Keratinocyte (primary cell): ENCODE measurements at regions not wholly inside any gene's neighbourhood (a gene's known extent, or its start where the extent isn't known, plus 50 kb on each side); places are given as distances from the start of the nearest gene placed in this dataset.

Experiments used
- DNase-seq: peaks from one replicate; pipeline ENCODE4 v3.0.0-alpha.2; 2011; ENCODE audit warnings: low read depth, missing footprints, low spot score
- FAIRE-seq: peaks from 2 replicates; lab custom pipeline; 2011; peaks lifted over from hg19 to GRCh38; lab: Jason Lieb, UNC
- H2AFZ ChIP-seq: 2 replicates; pipeline ENCODE4 v1.6.0; 2012; ENCODE audit warnings: low read length, control low read depth, inconsistent platforms; ENCODE audit not compliant: control insufficient read depth
- H3K27ac ChIP-seq: 2 replicates; pipeline ENCODE4 v1.5.1; 2011; ENCODE audit warnings: low read length; ENCODE audit not compliant: control insufficient read depth, insufficient read depth
- H3K27me3 ChIP-seq: 3 replicates; pipeline ENCODE4 v1.6.0; 2011; ENCODE audit warnings: low read length; ENCODE audit not compliant: control insufficient read depth, insufficient read depth; ENCODE audit errors: extremely low read depth
- H3K36me3 ChIP-seq, 2 experiments: 2 replicates in 1 of 2; 3 replicates in 1 of 2; pipeline ENCODE4 v1.5.1; 2011; ENCODE audit warnings: low read length in 2 of 2, mild to moderate bottlenecking in 1 of 2; ENCODE audit not compliant: control insufficient read depth in 2 of 2, insufficient read depth in 2 of 2; ENCODE audit errors: extremely low read depth in 1 of 2
- H3K4me1 ChIP-seq: 3 replicates; pipeline ENCODE4 v1.5.1; 2011; ENCODE audit warnings: low read length; ENCODE audit not compliant: control insufficient read depth, insufficient read depth; ENCODE audit errors: extremely low read depth
- H3K4me2 ChIP-seq: 3 replicates; pipeline ENCODE4 v1.6.0; 2011; ENCODE audit warnings: low read depth, low read length; ENCODE audit not compliant: control insufficient read depth, insufficient read depth; ENCODE audit errors: extremely low read depth
- H3K4me3 ChIP-seq, 3 experiments: fragments of 200-600 bp in 1 of 3; sonication (generic) in 1 of 3; 2 replicates in 2 of 3; 3 replicates in 1 of 3; pipeline ENCODE4 v1.5.1; 2011 to 2016; ENCODE audit warnings: low read length in 3 of 3, mild to moderate bottlenecking in 3 of 3, control low read depth in 2 of 3, inconsistent platforms in 1 of 3, low read depth in 1 of 3, mixed read lengths in 1 of 3, mixed run types in 1 of 3, moderate library complexity in 1 of 3; ENCODE audit not compliant: control insufficient read depth in 2 of 3, insufficient read depth in 2 of 3; ENCODE audit errors: extremely low read depth in 1 of 3
- H3K79me2 ChIP-seq: 2 replicates; pipeline ENCODE4 v1.6.0; 2012; ENCODE audit warnings: low read length; ENCODE audit not compliant: control insufficient read depth, insufficient read depth
- H3K9ac ChIP-seq: 3 replicates; pipeline ENCODE4 v1.6.0; 2011; ENCODE audit warnings: low read length; ENCODE audit not compliant: control insufficient read depth, insufficient read depth; ENCODE audit errors: extremely low read depth
- H3K9me1 ChIP-seq: 3 replicates; pipeline ENCODE4 v1.6.0; 2011; ENCODE audit warnings: low read length; ENCODE audit not compliant: control insufficient read depth, insufficient read depth; ENCODE audit errors: extremely low read depth
- H3K9me3 ChIP-seq: 2 replicates; pipeline ENCODE4 v1.5.1; 2012; ENCODE audit warnings: low read depth, low read length; ENCODE audit not compliant: control insufficient read depth
- H4K20me1 ChIP-seq: 3 replicates; pipeline ENCODE4 v1.6.0; 2011; ENCODE audit warnings: low read length; ENCODE audit not compliant: control insufficient read depth, insufficient read depth; ENCODE audit errors: extremely low read depth
- EZH2 ChIP-seq: IDR thresholded peaks from one replicate; pipeline ENCODE4 v1.6.1; 2012; ENCODE audit warnings: inconsistent platforms, mild to moderate bottlenecking, low read length, moderate library complexity
- dilution Hi-C: fragments of 300-500 bp; cut with MboI; formaldehyde crosslinking; loops from one replicate; pipeline ENCODE4 v1.7.0; 2020; ENCODE audit warnings: low sequenced_read_pairs; ENCODE audit not compliant: extremely low pct_ligation_motif_present
- TF ChIP-seq, protein P1 (sequence below), 3 experiments: IDR thresholded peaks in 1 of 3; conservative IDR thresholded peaks in 1 of 3; optimal IDR thresholded peaks in 1 of 3; 2 replicates in 2 of 3; 3 replicates in 1 of 3; pipeline versions ENCODE3 to v1.5.1; 2011; ENCODE audit warnings: low read length in 3 of 3, mild to moderate bottlenecking in 3 of 3, moderate library complexity in 2 of 3, control low read depth in 1 of 3, inconsistent platforms in 1 of 3; ENCODE audit not compliant: insufficient read depth in 2 of 3; ENCODE audit errors: extremely low read depth in 1 of 3

DNA sequence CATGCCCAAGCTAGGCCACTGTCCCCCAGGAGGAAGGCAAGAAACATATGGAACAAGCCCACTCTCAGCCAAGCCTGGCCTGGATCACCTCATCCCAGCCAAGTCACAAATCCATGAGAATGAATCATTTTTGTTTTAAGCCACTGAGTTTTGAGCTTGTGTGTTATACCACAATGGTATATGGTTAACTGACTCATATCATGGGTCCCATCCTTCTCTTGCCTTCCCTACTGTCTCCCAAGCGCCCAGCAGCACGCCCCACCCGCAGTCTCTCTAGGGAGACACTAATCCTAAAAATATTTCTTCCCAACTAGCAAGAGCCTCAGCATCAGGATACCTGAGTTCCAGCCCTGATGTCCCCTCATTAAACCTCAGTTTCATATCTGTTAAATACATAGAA, 248.1 kb downstream of the CDK5RAP2 start:
- dilution Hi-C loops: no loop called here
- H3K9me1 ChIP-seq: no peaks in the 10 kb centered on the region
- no peak overlapping the region for H3K4me3 ChIP-seq
- H2AFZ ChIP-seq: no peak overlapping the region
- H3K27ac ChIP-seq: no peak overlapping the region
- H3K9me3 ChIP-seq: no peaks in the 10 kb centered on the region
- no peaks in the 10 kb centered on the region for H3K27me3 ChIP-seq
- H3K4me2 ChIP-seq: no peak overlapping the region
- FAIRE-seq: peak; percentile 53
- H4K20me1 ChIP-seq: no peaks in the 10 kb centered on the region
- H3K79me2 ChIP-seq: no peaks in the 10 kb centered on the region
- TF ChIP-seq, protein P1, sequence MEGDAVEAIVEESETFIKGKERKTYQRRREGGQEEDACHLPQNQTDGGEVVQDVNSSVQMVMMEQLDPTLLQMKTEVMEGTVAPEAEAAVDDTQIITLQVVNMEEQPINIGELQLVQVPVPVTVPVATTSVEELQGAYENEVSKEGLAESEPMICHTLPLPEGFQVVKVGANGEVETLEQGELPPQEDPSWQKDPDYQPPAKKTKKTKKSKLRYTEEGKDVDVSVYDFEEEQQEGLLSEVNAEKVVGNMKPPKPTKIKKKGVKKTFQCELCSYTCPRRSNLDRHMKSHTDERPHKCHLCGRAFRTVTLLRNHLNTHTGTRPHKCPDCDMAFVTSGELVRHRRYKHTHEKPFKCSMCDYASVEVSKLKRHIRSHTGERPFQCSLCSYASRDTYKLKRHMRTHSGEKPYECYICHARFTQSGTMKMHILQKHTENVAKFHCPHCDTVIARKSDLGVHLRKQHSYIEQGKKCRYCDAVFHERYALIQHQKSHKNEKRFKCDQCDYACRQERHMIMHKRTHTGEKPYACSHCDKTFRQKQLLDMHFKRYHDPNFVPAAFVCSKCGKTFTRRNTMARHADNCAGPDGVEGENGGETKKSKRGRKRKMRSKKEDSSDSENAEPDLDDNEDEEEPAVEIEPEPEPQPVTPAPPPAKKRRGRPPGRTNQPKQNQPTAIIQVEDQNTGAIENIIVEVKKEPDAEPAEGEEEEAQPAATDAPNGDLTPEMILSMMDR (optimal IDR thresholded peaks at IDR 0.05 in 1 of 3, IDR thresholded peaks at IDR 0.05 in 1 of 3, conservative IDR thresholded peaks at IDR 0.05 in 1 of 3; ENCODE audit: extremely low read depth in 1 of 3, insufficient read depth in 2 of 3, low read length in 3 of 3): no peak
- no peak for TF ChIP-seq EZH2
- peak; percentile 5 for DNase-seq
- no peaks in the 10 kb centered on the region for H3K36me3 ChIP-seq
- H3K4me1 ChIP-seq: peaks cover 5% of the 10 kb centered on the region
- no peak overlapping the region for H3K9ac ChIP-seq

GRCh38 chr9:120330031-120330430, 249.9 kb downstream of the CDK5RAP2 start:
- no peaks in the 10 kb centered on the region for H3K79me2 ChIP-seq
- no peaks in the 10 kb centered on the region for H3K9me3 ChIP-seq
- H3K9ac ChIP-seq: no peak overlapping the region
- no peak for FAIRE-seq
- dilution Hi-C loops: no loop called here
- TF ChIP-seq, protein P1 (optimal IDR thresholded peaks at IDR 0.05 in 1 of 3, IDR thresholded peaks at IDR 0.05 in 1 of 3, conservative IDR thresholded peaks at IDR 0.05 in 1 of 3; ENCODE audit: extremely low read depth in 1 of 3, insufficient read depth in 2 of 3, low read length in 3 of 3): no peak
- no peak for TF ChIP-seq EZH2
- no peaks in the 10 kb centered on the region for H3K27me3 ChIP-seq
- no peak overlapping the region for H3K4me3 ChIP-seq
- no peaks in the 10 kb centered on the region for H3K9me1 ChIP-seq
- no peak overlapping the region for H3K27ac ChIP-seq
- DNase-seq: no peak
- no peak overlapping the region for H3K4me2 ChIP-seq
- no peak overlapping the region for H2AFZ ChIP-seq
- H3K36me3 ChIP-seq: no peaks in the 10 kb centered on the region
- H3K4me1 ChIP-seq: peaks cover 2% of the 10 kb centered on the region
- no peaks in the 10 kb centered on the region for H4K20me1 ChIP-seq
